ENCODE measurements at regions not wholly inside any gene's neighbourhood (a gene's known extent, or its start where the extent isn't known, plus 50 kb on each side); places are given as distances from the start of the nearest gene placed in this dataset.

DNA sequence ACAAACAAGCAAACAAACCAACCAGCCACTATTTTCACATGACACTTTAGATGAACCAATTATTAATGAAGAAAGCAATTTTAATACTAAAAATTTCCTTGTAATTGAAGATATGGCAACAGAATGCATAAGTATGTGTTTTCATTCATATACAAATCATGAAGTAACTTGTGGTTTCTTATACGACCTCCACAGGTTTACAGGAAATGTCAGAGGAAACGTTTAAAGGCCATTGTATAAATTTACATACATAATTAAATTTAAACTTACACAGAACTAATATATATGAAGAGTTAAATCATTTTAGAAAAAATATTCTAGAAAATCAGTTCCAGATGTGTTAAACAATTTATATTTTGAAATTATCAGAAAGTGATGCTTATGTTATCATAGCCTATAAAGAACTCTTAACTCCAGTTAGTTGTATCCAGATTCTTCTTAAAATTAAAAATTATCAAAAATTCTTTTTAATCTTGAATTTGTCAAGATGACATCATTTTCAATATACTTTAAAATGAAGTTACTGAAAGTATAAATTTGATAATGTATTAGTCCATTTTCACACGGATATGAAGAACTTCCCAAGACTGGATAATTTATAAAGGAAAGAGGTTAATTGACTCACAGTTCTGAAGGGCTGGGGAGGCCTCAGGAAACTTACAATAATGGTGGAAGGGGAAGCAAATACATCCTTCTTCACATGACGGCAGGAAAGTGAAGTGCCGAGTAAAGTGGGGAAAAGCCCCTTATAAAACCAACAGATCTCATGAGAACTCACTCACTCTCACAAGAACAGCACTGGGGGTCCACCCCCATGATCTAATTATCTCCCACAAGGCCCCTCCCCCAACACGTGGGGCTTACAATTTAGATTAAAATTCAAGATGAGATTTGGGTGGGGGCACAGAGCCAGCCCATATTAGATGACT lies 192.0 kb downstream of the PIK3R1 start:
- no peak for DNase-seq (ENCODE audit: low read depth)

DNA sequence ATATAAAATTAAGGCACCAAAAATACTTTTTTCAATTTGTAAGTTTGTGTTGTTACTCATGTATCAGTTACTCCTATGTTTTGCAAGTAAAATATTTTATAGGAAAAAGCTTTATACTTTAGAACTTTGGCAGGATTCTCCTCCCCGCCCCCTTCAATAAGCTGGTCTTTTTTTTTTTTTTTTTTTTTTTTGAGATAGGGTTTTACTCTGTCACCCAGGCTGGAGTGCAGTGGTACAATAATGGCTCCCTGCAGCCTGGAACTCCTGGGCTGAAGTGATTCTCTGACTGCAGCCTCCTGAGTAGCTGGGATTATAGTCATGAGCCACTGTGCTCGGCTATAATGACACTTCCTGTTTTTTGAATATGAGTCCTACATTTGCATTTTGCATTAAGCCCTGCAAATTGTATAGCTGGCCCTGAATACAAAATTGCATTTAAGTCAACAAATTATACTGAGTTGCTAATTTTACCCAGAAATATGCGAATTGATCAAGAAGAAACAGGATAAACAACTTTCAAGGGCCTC lies 192.9 kb downstream of the PIK3R1 start:
- DNase-seq (ENCODE audit: low read depth): no peak

DNA sequence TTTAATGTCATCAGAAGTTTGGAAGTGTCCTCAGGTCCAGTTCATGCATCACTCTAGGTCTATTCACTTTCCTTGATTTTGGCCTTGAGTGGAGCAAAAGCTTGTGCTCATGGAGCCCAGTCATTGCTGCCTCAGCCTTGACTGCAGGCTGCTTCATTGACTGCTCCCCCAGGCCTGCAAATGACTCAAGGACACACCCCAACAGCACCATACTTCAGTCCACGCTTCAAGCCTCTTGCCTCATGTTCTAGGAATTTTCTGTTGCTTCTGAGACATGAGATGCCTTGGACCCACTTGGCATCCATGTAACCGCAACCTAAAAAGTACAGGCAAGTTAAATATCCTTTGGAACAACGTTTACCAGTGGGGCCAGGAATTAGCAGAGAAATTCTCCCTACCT lies 193.7 kb downstream of the PIK3R1 start:
- DNase-seq (ENCODE audit: low read depth): peak; percentile 40

DNA sequence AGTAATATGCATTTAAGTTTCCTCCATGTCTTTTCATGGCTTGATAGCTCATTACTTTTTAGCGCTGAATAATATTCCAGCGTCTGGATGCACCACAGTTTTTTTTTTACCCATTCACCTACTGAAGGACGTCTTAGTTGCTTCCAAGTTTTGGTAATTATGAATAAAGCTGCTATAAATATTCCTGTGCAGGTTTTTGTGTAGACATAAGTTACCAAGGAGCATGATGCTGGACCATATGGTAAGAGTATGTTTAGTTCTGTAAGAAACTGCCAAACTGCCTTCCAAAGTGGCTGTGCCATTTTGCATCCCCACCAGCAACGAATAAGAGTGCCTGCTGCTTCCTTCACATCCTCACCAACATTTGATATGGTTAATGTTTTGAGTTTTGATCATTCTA lies 195.6 kb downstream of the PIK3R1 start:
- DNase-seq (ENCODE audit: low read depth): no peak

DNA sequence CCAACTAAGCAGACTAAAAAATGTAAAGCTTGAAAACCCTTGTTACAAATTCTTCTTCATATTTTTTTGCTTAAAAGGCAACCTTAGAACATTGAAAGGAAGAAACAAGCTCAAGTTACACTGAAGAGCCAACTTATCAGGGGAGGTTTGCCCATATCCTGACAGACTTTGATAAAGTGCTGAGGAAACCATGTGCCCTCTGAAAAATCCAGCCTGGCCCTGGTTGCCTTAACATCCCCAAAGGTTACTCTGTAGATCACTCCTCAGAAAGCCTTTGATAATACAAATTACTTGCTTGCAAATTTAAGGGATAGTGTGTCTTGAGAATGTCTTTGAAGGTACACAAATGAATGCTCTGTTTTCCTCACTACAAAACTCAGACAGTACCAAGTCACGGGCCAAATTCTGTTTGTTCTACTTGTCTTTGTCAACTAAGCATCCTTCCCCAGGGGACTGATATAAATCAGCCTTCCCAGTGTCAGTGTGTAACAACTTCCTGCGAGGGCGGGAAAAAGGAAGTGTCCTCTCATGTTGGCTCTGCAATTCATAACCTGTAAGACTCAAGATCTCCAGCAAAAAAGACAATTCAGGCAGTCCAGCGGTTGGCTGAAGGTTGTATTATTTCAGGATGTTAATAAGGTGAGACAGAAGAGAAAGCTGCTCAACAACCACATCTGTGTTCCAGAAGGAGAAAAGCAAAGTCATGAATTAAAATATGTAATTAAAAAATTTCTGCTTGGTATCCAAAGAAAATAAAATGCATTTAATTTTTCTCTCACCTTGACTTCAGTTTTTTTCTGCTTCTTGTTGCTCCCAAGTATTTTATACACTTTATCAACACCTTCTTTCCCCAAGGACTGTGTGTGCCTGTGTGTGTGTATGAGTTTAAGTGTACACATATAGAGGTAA lies 199.9 kb downstream of the PIK3R1 start:
- no peak for DNase-seq (ENCODE audit: low read depth)

DNA sequence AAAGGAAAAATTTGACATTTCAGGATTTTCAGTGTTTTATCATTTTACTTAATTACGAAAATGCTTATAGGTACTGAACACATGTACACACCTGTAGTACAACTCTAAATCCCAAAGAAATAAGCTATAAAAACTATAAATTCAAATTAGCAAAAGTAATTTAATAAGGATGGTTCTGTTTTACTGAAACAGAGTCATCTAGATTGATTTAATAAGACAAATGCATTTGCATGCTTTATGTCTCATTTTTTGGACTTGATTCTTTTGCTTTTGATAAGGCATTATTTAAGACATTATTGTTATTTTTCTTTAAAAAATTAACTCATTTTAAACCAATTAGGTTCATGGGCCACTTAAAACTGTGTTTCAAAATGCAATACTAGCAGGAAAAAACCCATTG lies 201.2 kb downstream of the PIK3R1 start:
- DNase-seq (ENCODE audit: low read depth): no peak

DNA sequence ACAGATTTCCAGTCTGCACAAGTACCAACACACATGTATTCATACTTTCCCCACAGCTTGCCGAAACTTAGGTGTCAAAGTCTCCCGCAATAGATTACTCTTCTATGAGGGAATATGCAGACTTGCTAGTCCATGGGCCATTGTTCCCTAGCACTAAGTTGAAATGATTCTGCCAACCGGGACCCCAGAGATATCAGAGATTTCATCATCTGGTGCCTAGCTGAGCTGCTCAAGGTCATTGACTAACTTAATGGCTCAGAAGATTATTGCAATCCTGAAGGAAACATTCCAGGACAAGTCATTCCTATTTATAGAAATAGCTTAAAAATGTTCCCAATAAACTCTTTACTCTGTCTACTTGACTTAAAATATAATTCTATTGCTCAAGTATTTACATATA lies 202.6 kb downstream of the PIK3R1 start:
- peak; percentile 40 for DNase-seq (ENCODE audit: low read depth)

DNA sequence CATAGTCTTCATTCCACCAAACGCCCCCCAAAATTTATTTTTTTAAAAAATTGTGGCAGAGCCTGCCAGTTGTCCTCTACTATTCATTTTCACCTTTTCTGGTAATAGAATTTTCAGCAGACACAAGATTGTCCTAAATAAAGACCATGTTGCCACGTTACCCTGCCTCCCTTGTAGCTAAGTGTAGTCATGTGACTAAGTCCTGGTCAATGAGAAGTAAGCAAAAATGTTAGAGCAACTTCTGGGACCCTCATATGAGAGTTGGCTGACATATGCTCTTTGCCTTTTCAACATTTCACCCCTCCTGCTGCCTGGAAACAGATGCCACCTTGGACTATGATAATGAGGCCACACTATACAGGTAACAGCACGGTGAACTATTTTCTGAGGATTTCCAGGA lies 203.1 kb downstream of the PIK3R1 start:
- no peak for DNase-seq (ENCODE audit: low read depth)

DNA sequence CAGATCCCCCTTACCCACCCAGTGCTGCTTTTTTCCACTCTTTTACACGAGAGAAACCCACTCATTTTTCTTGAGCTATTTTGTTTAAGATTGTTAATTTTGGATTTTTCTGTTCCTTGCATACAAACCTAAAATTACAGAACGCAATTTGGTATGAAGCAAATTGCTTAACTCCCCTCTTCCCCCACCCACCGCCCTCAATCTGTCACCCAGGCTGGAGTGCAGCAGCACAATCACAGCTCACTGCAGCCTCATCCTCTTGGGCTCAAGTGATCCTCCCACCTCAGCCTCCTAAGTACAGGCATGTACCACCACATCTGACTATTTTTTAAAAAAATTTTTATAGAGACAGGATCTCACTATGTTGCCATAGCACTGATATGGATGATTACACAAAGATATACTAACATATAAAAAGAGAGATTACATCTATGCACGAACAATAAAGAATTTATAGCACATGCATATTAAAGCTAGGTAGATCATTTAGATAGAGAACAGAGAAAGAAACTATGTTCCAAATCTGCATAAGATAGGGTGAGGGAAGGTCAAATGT lies 203.6 kb downstream of the PIK3R1 start:
- DNase-seq (ENCODE audit: low read depth): no peak

DNA sequence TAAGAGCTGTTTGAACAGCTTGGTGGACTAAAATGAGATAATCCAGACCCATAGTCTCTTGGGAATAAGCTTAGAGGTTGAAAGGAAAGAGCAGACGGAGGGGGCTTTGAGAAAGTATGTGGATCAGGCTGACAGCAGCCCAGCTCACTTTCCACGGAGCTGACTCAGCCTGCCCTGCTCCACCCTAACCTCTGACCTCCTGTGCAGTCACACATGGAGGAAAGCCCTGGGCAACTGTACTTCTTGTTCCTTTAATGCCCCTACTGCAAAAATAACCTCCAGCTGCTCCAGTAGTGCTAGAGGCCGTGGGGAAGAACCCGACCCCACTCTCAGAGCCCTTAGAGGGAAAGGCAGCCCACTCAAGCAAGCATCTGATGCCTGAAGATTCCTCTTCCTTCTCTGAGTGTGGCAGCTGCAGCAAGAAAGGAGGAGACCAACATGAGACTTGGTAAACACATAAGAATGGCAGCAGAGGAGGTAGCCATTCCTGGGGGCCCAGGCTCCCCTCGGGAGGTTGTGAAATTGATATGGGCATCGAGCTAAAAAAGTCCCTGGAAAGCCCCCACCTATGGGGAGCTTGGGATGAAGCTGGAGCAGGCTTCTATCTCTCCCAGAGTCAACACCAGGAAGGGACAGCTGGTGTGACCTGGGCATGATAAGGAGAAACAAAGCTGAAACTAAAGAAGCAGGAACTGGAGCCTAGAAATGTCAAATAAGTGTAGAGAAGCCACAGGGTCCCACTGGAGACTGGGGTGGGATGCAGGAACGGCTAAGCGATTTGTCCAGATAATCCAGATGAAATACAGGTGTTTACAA lies 204.3 kb downstream of the PIK3R1 start:
- DNase-seq (ENCODE audit: low read depth): peak; percentile 15

DNA sequence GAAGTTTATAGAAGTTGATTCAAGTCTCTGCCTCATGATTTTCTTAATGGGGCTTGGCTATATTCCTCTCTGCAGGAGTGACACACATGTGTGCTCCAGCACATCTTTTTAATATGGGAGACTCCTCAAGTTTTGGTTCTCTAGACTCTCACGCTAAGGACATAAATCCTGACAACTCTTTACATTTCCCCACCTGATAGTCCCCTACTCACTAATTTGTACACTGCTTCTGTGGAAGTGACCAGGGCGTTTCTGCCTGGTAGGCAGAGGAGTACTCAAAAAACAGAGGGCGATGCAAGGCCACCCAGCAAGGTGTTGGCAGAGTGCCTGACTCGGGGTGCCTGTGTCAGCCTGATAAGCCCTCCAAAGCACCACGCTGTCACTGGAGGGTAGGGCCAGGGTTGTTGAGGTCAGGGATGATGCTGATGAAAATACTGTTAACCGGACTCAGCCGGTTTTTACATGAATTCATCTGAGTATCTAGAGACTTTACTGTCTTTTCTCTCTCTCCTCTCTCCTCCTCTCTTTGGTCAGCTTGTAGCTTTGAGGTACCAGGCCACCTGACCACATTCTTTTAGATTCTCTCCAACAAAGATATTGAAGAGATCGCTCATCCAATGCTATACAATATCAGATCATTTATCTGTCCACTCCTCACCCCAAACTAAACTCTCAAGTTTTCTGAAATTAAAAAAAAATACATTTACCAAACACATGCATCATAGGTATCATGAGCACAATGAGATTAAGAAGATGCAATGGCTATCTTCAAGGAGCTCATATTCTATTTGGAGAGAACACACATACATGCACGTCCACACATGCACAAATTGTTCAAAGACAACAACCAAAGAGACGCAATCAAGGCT lies 205.2 kb downstream of the PIK3R1 start:
- DNase-seq (ENCODE audit: low read depth): no peak

DNA sequence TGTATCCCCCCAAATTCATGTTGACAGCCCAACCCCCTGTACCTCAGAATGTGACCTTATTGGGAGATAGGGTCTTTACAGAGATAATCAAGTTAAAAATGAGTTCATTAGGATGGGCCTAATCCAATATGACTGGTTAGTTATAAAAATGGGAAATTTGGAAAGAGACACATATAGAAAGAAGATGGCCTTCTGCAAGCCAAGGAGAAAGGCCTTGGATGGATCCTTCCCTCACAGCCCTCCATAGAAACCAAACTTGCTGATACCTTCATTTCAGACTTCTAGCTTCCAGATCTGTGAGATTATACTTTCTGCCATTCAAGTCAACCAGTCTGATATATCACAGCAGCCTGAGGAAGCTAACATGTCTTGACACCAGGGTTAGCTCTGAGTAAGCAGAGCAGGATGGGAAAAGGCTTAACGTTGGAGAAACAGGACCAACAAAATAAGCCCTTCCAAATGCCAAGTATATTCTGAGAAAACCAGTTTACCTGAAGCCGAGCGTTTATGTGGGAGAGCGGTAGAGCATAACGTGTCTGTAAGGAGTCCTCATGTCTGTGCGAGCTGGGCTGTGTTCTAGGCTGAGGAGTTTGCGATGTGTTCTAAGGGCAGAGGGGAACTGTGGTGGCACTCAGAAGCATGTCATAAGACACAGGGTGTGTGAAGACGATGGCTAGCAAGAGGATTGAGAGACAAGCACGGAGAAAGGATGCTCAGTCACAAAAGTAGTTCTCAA lies 206.1 kb downstream of the PIK3R1 start:
- no peak for DNase-seq (ENCODE audit: low read depth)

DNA sequence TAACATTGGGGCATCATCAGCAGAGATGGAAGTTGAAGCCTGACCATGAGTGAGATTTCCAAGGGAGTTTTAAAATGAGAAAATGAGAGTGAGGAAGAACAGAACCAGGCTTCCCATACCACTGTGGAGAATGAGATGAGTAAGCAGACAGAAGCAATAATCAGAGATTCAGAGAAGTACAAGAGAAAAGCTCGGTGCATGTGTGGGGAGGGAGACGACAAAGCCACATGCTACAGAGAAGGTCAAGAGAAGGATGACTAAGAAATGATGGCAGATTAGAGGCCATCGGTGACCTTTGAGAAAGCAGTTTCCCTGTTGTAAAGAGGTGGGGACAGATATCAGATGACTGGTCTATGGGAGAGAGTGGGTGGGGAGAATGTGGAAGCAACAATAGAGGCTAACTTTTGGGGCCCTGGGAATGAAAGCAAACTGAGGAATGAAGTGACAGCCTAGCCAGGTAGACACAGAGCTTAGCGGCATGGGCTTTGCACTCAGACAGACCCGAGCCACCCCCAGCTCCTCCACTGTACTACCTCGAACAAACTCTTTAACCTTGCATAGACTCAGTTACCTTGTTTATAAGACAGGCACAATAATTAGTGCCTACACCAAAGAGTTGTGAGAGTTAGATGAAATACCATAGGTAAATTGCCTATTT lies 207.7 kb downstream of the PIK3R1 start:
- no peak for DNase-seq (ENCODE audit: low read depth)

DNA sequence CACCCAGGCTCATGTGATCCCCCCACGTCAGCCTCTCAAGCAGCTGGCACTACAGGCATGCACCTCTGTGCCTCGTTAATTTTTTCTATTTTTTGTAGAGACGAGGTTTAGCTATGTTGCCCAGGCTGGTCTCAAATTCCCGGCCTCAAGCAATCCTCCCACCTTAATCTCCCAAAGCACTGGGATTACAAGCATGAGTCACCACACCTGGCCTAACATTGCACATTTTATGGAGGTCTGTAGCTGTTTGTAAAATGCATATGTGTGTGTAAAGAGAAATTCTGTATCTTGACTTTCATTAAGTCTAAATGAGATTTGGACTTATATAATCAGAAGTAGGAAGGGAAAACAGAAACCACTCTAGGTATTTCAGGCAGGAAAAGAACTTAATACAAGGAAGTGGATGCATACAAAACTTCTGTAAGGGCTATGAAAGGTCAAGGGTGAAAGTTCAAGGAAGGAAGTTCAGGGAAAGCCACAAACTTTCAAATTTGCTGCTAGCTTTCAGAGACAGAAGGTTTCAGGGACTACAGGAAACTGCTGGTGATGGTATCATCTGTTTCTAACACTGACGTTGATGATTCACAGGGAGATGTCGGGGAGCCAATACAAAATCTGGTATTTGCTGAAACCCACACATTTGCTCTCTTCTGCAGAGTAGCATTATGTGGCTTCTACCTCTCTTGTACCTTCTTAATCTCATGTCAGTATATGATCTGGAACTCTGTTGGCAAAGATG lies 209.4 kb downstream of the PIK3R1 start:
- DNase-seq (ENCODE audit: low read depth): peak; percentile 21

DNA sequence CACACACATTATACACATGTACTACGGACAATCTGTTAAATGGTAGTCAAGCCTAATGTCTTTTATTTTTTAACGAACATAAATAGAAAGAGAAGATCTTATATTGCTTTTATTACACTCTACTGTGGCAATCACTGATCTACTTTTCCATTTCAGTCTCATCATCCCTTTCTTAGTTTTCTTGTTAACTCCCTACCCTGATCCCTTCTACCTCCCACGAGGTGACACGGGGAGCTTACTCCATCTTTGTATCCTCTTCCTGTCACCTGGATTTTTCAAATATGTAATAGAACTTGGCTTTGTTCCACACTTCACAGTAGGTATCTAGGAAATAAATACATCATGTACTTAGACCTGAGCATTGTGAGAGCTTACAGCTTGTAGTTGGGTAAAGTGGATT lies 211.0 kb downstream of the PIK3R1 start:
- no peak for DNase-seq (ENCODE audit: low read depth)

DNA sequence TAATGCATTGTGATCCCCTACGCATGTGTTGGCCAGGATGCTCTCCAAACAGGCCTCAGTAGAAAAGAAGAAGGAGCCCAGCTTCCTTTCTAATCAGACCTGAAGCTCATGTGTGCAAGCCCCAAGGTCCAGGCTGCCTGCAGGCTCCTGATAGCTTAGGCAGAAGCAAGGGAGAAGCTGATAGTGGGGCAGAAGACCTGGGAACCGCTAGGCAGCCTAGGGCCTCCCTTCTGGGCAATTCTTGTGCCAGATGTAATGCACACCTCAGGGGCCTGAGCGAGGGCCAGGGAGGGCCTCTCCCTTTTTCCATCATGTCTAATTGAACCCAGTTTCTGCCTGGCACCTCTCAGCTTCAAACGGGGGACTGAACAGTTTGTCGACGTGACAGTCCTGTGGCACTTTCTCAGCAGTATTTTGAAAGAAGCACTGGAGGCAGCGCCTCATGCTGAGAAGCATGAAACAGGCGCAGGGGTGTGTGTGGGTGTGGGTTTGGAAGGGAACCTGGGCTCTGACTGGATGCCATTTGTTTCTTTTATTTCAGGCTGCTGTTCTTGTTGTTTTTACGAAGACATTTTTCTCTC lies 212.8 kb downstream of the PIK3R1 start:
- no peak for DNase-seq (ENCODE audit: low read depth)

DNA sequence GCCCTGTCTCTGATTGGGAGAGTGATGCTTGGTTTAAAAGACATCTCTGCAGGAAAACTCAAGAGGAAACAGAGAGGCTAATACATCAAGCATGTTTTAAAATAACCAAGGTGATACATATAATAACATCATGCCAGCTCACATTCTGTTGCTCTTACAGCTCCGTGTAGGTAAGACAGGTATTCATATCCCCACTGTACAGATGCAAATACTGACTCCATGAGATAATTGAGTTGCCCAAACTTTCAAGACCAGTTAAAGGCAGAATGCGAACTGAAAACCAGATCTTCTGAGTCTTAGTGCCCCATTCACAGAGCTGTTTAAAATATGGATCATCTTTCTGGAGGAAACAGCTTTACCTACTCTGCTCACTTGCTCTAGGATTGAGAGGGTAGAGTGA lies 214.0 kb downstream of the PIK3R1 start:
- DNase-seq (ENCODE audit: low read depth): no peak

DNA sequence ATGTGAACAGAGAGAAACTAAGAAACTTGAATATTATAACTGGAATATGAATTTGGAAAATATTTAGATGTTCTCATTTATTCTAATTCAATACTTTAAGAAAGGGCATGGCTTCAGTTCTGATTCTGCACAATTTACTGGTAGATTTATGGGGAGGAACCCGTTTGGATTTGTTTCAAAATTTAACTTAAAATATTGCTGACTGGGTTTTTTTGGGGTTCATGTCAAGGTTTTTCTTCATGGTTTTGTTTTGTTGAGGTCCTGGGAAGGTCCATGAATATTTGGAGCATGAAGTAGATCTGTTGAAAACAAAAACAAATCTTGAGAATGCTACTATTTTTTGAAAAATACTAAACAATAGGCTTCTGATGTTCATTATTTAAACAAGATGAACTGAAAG lies 214.7 kb downstream of the PIK3R1 start:
- DNase-seq (ENCODE audit: low read depth): no peak

Measured in stromal cell of bone marrow (primary cell).